GM19240 (cell line): ENCODE measurements at regions not wholly inside any gene's neighbourhood (a gene's known extent, or its start where the extent isn't known, plus 50 kb on each side); places are given as distances from the start of the nearest gene placed in this dataset.
"Not testable (repeated sequence)": the region's sequence is repeated elsewhere in the genome, so short reads cannot be mapped to it uniquely, and the experiment has no call there.

Source experiments
- DNase-seq: peaks from one replicate; pipeline ENCODE4 v3.0.0; 2011; ENCODE audit warnings: low spot score; ENCODE audit not compliant: insufficient read length

DNA sequence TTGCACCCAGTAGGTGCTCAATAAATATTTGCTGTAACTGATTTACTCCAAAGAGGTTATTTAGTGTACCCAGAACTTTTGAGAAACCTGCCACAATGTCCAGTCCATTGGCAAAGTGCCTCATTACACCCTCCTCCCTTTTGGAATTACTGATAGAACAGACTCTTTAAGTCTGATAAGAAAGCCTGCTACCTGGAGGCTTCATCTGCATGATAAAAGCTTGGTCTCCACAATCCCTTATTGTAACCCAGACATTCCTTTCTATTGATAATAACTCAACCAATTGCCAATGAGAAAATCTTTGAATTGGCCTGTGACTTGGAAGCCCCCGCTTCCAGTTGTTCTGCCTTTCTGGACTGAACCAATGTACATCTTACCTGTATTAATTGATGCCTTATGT is 127.0 kb upstream of the FOXN2 start:
- no peak for DNase-seq

DNA sequence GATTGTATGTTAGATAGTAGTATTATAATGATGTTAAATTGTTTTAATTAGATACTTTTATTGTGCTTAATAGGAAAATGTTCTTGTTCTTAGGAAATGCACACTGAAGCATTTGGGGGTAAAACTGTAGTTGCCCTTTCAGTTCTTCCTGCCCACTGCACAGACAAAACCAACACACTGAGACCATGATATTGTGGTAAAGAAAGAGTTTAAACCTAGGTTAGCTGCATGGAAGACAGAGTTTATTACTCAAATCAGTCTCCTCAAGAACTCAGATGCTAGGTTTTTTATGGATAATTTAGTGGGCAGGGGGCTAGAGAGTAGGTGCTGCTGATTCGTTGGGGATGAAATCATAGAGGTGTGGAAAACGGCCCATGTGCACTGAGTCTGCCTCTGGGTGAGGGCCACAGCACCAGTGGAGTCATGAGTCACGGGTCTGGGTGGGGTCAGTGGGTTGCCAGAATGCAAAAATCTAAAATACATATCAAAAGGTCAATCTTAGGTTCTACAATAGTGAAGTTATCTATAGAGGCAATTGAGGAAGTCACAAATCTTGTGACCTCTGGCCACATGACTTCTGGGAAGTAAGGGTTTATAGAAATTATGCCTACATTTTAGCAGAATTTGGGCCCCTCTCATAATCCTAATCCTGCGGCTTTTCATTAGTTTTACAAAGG is 124.8 kb upstream of the FOXN2 start:
- no peak for DNase-seq

DNA sequence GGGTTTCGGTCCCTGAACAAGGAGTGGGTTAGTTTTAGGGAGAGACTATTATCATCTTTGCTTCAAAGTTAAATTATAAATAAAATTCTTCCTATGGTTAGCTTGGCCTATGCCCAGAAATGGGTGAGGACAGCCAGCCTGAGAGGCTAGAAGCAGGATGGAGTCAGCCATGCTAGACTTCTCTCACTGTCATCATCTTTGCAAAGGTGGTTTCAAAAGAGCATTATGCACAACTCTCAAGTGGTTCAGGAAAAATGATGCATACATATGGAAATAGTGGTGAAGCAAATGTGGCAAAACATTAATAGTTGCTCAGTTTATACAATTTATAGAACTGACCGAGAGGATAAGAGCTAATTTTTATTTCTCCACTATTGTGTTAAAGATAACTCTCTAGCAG is 124.3 kb upstream of the FOXN2 start:
- no peak for DNase-seq

DNA sequence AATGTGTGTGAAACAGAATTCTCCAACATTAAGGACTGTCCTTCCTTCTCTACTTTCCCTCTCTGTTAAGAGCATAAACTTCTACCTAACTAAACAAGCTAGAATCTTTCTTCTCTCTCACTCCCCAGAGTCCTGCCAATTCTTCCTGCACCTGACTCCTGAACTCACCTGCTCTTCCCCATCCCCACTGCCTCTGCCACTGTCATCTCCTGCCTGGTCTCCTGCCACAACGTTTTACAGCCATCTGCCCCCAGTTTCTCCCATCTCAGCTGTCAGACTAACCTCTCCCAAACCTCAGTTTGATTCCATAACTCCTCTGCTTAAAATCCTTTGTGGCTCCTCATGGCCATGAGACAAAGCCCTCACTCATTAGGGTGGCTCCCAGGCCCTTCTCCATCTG is 119.8 kb upstream of the FOXN2 start:
- no peak for DNase-seq

DNA sequence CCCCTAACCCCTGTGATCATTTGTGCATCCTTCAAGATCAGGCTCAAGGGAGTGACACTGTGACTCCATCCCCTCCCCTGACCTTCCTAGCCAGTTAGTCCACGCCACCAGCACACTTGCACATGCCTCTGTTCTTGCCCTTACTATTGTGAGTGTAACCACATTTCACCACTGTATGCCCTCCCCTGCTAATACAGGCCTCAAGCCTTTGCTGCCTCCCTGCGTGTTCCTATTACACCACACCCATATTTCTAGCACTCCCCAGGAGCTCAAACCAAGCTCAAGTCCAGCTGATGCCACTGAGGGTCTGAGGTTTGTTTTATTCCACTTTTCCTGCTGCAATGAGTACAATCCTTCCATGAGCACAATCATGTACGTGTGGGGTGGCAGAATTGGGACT is 119.3 kb upstream of the FOXN2 start:
- DNase-seq = no peak

DNA sequence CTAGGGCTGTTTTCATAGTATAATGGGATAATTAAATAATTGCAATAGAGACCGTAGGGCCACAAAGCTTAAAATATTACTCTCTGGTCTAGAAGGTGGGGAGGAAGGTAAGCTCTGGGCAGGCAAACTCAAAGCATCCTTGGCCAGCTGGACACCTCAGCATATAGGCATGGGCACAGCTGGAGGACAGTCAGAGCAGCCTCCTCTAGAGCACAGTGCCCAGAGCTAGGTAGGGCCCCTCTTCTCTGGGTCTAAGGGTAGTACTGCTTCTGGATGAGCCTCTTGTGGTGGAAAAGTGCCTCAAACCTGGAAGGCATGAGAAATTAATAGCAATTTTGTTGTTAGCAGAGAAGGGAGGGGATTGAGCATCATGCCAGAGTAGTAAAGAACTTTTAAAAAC is 116.9 kb upstream of the FOXN2 start:
- DNase-seq = no peak

DNA sequence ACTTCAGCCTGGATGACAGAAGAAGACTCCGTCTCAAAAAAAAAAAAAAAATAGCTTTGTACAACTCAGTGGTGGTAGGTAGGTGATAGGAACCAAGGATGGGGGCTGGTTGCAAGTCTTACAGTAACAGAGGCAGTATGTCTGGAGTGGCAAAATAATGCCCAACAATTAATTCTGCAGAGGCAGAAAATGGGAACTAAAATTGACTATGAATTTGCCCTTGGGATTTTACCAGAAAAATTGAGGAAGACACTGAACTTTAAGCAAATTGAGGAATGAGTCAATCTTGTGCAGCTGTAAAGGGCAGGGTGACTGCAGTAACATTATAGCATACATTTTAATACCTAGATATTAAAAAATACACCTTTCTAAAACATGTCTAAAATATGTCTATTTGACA is 116.1 kb upstream of the FOXN2 start:
- DNase-seq = no peak

DNA sequence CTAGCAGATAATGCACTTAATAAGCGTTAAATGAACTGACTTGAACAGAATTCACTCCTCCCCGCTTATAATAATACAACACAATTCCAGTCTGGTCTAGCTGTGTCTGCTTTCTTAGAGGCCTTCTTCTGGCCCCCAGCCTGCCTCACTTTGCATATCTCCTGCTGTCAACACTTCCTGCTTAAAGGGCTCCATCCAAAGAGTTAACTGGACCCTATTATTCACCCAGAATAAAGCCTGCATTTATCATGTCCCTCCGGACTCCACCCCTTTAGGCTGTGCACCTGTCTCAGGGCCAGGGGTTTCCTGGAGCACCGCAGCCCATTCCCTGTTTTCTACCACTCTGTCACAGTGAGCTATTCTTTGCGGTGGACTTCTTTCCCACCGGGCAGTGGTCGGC is 115.4 kb upstream of the FOXN2 start:
- DNase-seq = no peak

DNA sequence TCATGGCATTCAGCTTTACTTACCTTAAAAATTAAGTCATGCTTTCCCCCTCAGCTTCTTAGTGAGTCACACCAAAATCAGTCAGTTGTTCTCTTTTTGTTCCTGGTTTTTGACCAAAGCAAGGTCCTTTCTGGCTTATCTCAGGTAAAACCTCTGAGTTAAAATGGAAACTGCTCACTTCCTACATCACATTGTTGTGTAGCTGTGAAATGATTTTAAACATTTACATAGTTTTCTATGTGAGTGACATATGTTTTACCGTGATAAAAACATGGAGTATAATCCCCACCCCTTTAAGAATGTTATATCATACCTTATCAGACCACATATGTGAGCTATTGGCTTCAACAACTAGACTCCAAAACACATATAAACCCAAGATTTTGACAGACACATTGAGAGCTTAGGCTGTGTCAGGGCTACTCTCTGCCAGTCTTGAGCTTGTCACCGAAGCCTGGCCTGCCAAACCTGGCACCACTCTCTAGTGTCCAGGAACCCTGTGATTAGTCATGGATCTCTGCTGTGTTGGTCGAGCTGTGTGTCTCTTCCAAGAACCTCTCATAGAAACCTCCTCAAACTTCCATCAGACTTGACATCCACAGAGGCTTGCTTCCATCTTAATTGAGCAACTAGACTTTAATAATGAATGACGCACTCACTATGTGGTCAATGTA is 113.7 kb upstream of the FOXN2 start:
- DNase-seq = no peak

DNA sequence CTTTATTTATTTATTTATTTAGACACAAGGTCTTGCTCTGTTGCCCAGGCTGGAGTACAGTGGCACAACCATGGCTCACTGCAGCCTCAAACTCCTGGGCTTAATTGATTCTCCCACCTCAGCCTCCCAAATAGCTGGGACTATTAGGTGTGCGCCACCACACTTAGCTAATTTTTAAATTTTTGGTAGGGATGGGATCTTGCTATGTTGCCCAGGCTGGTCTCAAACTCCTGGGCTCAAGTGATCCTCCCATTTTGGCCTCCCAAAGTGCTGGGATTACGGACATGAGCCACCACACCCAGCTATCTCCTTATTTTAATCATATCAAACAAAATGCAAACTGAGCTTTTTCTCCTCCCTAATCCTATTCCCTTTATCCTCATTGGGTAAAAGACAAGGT is 113.0 kb upstream of the FOXN2 start:
- DNase-seq = not testable (repeated sequence)

DNA sequence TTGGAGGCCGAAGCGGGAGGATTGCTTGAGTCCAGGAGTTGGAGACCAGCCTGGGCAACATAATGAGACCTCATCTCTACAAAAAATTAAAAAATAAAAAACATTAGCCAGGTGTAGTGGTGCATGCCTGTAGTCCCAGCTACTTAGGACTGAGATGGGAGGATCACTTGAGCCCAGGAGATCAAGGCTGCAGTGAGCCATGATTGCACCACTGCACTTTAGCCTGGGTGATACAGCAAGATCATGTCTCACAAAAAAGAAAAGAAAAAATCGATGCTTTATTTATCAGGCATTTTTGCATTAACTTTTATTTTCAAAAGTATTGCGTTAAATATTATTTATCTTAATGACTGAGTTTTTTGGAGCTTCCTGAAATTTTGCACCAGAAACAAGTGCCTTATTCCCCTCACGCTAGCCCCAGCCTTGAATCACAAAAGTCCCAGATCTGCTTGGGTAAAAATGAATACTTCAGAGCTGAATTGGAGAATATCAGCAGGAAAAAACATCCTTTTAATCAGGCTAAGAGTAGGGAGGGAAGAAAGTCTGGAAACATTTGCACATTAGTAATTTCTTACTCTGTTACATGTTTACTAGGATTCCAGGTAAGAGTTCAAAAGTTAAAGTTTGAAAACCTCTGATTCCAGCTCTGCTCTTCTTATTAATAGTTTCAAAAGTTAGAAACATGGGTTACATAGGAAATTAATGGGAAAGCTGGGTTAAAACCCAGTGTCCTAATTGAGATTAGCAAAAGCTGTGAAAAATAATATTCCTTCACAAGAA is 111.4 kb upstream of the FOXN2 start:
- no peak for DNase-seq

DNA sequence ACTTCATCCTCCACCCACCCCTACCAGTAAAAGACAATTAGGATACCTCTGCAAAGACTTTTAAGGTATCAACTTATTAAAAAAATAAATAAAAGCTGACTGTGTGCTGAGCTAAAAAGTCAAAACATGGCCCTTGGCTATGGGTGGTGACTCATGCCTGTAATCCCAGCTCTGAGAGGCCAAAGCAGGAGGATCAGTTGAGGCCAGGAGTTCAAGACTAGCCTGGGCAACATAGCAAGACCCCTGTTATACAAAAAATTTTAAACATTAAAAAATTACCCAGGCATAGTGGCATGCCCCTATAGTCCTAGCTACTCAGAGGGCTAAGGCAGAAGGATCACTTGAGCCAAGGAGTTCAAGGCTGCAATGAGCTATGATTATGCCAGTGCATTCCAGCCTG is 110.8 kb upstream of the FOXN2 start:
- no peak for DNase-seq

DNA sequence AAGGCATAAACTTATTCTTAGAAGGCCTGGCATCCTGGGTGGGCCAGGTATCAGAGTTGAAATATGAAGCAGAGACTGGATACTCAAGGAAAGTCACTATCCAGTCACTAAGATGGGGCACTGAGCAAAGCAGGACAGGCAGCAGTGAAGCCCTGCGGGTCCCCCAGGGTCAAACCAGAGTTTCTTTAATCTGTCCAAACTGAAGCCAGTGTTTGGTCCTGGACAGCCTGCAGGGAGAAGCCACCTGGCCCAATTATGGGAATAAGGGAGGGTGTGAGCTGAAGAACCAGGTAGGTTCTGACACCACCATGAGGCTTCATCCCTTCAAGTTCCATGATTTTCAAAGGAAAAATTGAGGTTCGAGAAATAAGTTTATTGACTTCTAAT is 109.7 kb upstream of the FOXN2 start:
- DNase-seq = no peak

DNA sequence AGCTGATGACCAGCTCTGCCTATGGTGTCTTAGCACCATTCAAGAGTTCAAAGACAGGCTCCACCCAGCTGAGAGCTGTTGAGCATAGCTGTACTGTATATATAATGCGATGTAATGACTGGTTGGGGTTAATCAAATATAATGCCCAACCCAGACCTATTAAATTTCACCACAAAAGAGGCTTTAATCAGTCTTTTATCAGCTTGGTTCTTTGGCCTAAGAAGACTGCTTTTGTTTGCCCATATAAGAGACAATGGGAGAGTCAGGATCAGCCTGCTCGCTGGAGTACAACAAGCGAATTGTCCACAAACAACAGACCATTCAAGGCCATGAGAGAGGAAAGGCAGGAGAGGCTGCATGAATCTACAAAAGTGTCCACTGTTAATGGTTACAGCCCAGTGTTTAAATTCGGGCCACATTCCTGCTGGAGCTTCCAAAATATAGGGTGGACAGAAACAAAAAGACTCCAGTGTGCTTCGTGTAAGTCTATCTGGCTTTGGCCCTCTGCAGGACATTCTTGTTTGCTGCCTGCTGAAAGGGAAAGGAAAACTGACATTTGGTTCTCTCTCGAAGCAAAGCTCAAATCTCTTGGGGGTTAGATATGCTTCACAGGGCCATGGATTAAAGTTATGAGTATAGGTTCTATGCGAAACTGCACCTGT is 109.2 kb upstream of the FOXN2 start:
- DNase-seq = no peak

DNA sequence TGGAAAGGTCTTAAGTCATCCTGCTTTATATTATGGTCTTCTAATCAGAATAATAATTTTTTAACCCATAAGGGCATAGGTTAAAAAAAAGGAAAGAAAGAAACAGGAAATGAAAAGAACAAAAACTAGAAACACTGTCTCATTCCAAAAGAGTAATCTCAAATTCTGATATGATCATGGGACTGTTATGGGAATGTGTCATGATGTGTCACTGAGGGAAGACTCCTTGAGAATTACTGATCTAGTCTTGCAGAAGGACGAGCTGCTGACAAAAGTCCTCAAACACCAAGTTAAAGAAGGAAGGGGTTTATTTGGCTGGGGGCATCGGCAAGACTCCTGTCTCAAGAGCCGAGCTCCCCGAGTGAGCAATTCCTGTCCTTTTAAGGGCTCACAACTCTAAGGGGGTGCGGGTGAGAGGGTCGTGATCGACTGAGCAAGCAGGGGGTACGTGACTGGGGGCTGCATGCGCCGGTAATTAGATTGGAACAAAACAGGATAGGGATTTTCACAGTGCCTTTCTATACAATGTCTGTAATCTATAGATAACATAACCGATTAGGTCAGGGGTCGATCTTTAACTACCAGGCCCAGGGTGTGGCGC is 108.3 kb upstream of the FOXN2 start:
- not testable (repeated sequence) for DNase-seq

DNA sequence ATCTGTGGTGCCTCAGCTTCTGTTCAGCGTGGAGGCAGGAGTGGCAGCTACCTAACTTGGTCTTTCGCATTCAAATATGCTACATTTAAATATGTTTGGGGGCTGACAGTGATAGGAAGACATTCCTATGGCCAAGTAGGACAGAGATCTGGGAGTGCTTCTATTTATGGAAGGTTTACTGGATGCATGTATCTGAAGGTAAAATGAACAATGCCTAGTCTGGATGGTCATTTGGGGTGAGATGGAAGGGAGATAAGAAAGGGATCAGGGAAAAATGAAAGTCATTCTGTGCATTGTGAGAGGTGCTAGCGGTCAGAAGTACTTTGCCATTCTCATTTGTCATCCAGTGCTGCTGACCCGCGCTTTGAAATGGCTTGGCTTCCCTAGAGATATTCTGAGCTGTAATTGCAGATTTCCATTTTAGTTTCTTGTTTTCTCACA is 107.3 kb upstream of the FOXN2 start:
- DNase-seq = no peak

DNA sequence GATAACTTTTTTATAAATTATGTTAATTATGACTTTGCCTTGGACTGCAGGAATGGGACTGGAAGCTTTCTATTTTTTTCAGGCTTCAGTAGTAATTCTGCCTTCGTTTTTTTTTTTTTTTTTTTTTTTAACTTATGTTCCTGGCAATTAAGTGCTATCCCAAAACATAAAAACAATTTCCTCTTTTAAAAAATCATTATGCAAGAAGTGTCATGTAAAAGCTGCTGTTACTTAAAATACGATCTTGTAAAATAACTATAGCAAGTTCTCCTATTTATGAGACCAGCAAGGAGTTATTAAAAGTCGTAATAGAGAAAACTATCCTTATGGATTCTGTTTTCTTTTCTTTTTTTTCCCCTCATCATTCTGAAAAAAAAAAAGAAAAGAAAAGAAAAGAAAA is 106.6 kb upstream of the FOXN2 start:
- no peak for DNase-seq

DNA sequence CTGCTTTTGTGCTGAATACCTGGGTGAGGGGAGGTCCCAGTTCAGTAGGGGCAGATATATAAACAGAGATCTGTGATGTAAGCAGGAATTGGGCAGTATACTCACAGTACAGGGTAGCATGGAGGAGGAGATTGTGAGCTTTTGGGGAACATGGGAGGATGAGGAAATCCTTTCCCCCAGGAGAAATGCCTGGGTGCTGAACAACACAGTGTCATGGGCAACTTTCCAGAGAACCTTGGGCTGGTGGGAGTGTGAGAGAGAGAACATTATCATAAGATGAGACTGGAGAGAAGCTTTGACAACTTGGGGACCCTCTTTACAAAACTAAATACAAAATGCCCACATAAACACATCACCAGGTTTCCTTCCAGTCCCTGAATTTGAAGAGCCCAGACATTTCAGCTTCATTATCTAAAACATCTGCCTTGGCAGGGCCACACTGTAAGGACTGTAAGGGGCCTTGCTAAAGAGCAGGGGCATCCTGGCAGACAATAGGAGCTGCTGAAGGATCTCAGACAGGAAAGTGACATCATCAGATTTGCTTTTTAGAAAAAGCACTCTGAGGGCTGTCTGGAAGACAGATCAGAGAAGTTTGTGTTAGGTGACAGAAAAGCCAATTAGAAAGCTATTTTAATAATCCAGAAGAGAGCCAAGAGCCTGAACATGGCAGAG is 105.1 kb upstream of the FOXN2 start:
- DNase-seq = no peak

DNA sequence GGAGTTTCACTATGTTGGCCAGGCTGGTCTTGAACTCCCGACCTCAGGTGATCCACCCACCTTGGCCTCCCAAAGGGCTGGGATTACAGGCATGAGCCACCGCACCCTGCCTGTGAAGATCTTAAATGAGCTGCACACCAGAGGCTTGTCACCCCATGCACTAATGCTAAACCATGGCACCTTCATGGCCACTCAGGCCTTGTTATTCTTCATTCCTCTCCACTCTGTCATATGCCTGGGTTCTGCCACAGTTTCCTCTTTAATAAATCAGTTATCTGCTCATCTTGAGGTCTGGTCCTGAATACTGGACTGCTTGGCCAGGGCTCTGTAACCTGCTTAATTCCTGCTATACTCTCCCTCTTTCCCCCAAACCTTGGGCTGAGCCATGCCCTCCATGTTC is 104.3 kb upstream of the FOXN2 start:
- DNase-seq = no peak

DNA sequence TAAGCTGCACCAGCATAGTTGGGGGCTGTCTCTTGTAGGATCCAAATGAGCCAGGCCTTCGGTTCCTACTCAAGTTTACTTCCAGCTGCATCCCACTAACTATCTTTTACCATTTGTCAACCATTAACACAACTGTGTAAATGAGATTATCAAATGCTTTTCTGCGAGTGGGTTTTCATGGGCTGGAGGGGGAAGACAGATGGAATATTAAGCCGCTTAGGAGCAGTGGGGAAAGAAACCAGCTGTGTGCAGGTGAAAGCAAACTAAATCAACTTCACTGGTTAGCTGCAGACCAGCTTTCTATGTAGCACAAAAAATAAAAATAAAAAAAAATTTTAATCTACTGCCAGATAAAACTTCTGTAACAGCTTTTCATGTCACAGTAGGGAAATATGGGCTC is 100.8 kb upstream of the FOXN2 start:
- no peak for DNase-seq

DNA sequence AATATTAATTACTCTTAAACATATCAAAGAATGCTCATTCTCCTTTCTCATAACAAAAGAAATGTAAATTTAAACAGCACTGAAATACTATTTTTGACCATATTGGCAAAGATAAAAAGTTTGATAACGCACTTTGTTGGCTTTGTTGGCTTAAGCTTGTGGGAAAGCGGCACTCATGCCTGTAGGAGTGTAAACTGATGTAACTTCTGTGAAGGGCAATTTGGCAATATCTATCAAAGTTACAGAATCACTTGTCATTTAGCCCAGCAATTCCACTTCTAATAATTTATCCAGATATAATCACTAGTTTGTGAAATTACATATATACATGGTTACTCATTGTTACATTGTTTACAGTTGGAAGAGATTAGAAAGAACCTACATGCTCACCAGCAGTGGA is 96.3 kb upstream of the FOXN2 start:
- no peak for DNase-seq
